Omental fat pad (tissue), 3 donors: ENCODE measurements at regions not wholly inside any gene's neighbourhood (a gene's known extent, or its start where the extent isn't known, plus 50 kb on each side); places are given as distances from the start of the nearest gene placed in this dataset.

Source experiments
- ATAC-seq: fragments of 150-250 bp; one replicate; pipeline ENCODE4 v1.9.1; 2016; ENCODE audit warnings: mild to moderate bottlenecking, moderate library complexity; ENCODE audit not compliant: low FRiP score
- DNase-seq: peaks from one replicate; pipeline ENCODE4 v3.0.0-alpha.2; 2019; ENCODE audit warnings: low spot score
- CTCF ChIP-seq, 3 donors: fragments of 450-650 bp; IDR thresholded peaks; one replicate each; pipeline ENCODE4 v1.5.1; 2016 to 2017; ENCODE audit warnings: antibody characterized with exemption in 3 of 3, mild to moderate bottlenecking in 3 of 3, moderate library complexity in 2 of 3

DNA sequence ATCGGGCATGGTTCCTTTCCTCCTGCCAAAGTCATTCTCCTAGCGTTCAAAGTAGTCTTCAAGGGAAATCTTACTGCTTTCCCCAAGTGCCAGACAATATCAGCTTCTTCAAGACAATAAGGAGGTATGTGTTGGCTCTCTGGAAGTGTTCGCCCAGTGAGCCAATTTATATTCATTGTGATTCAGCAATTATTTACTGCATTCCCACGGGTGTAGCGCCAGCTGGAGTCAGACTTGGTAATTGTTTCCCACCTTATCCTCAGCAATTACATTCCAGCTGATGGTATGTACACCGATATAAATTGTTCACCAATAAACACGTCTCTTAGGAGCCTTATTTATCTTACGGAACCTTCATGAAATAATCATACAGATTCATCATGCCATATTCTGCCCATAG is 103.6 kb upstream of the CTNNB1 start:
- TF ChIP-seq CTCF (IDR thresholded peaks at IDR 0.05), result no peak
- no peak for ATAC-seq
- no peak for DNase-seq

DNA sequence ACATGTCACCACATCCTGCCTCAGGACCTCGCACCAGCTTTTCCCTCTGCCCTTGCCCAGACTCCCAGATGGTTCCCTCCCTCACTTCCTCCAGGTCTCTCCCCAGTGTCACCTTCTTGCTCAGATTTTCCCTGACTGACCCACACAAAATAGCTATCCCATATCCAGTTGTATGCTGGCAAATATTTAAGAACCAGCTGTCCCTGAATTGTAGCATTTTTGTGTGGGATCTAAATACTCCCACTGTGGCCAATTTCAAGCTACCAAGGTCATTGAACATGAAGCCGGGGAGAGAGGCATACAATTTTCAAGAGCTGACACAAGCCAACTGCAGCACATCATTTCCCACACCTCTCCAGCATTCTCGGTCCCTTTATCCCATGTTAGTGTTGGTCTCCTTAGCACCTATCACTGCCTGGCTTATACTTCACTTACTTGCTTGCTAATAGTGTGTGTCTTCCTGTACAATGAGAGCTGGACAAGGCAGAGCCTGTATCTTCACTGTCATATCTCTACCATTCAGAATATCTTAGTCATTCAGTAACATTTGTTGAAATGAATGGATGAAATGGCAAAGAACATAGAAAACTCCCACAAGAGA is 101.3 kb upstream of the CTNNB1 start:
- no peak for DNase-seq
- TF ChIP-seq CTCF (IDR thresholded peaks at IDR 0.05), result no peak
- no peak for ATAC-seq

- DNase-seq (no peak), ATAC-seq (no peak)
- TF ChIP-seq CTCF (IDR thresholded peaks at IDR 0.05), result no peak
Measured at GRCh38 chr3:41101231-41101630, 98.1 kb upstream of the CTNNB1 start.

- TF ChIP-seq CTCF (IDR thresholded peaks at IDR 0.05), result no peak
- DNase-seq, result no peak
- no peak for ATAC-seq
Measured at GRCh38 chr3:41102053-41102556, 97.2 kb upstream of the CTNNB1 start.

DNA sequence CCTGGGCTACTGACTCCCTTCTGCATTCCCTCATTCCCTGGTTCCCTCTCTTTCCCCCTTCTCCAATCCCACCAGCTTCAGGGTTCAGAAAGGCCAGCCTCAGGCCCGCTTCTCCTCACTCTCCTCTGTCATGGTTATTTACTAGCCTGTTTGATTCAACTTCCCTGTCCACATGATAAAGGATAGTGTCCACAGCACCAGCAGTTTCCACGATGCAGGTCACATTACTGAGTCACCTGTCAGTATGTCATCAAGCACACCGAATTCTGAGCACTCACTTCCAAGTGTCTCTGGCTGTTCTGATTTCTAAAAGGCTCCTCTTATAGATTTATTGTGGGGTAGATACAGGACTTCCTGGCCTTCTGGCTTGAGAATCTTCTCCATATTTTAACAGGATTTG is 96.6 kb upstream of the CTNNB1 start:
- TF ChIP-seq CTCF (IDR thresholded peaks at IDR 0.05), result no peak
- DNase-seq (no peak), ATAC-seq (no peak)

GRCh38 chr3:41103200-41103599 is 96.1 kb upstream of the CTNNB1 start:
- no peak for DNase-seq
- ATAC-seq, result no peak
- TF ChIP-seq CTCF (IDR thresholded peaks at IDR 0.05), result no peak

GRCh38 chr3:41104147-41104546 is 95.2 kb upstream of the CTNNB1 start:
- ATAC-seq (no peak), DNase-seq (no peak)
- TF ChIP-seq CTCF (IDR thresholded peaks at IDR 0.05), result no peak
